SU-DHL-6 (cell line): ENCODE measurements at regions not wholly inside any gene's neighbourhood (a gene's known extent, or its start where the extent isn't known, plus 50 kb on each side); places are given as distances from the start of the nearest gene placed in this dataset.

Experiments
- CTCF ChIP-seq: fragments of 200-600 bp; sonication (generic); IDR thresholded peaks from one replicate; pipeline ENCODE4 v1.5.1; 2017; ENCODE audit warnings: antibody characterized with exemption, mild to moderate bottlenecking, low read length, moderate library complexity; ENCODE audit not compliant: insufficient read depth, poor library complexity, severe bottlenecking
- EZH2phosphoT487 ChIP-seq: fragments of 200-600 bp; sonication (generic), shearing (Covaris generic); conservative IDR thresholded peaks from 2 replicates; pipeline ENCODE4 v1.6.1; 2018; ENCODE audit warnings: mild to moderate bottlenecking, antibody characterized with exemption, low read length, moderate library complexity, mixed read lengths

GRCh38 chr6:10310330-10310653, 104.6 kb downstream of the TFAP2A start:
- TF ChIP-seq CTCF = no peak
- no peak for TF ChIP-seq EZH2phosphoT487
